H9 (cell line): ENCODE measurements at regions not wholly inside any gene's neighbourhood (a gene's known extent, or its start where the extent isn't known, plus 50 kb on each side); places are given as distances from the start of the nearest gene placed in this dataset.

Source experiments
- DNase-seq: peaks from one replicate; pipeline ENCODE4 v3.0.0-alpha.2; 2017
- H2AFZ ChIP-seq: one replicate; pipeline ENCODE4 v1.6.1; 2013; ENCODE audit warnings: mild to moderate bottlenecking, low read length, control low read depth, moderate library complexity
- H2AK5ac ChIP-seq: 2 replicates; pipeline ENCODE4 v1.6.1; 2013; ENCODE audit warnings: low read length, control low read depth, mixed read lengths; ENCODE audit not compliant: insufficient read length
- H2BK120ac ChIP-seq: one replicate; pipeline ENCODE4 v1.6.1; 2013; ENCODE audit warnings: low read depth, mild to moderate bottlenecking, low read length, control low read depth, inconsistent platforms; ENCODE audit not compliant: poor library complexity, severe bottlenecking
- H2BK12ac ChIP-seq: 2 replicates; pipeline ENCODE4 v1.6.1; 2013; ENCODE audit warnings: low read length, control low read depth, mixed read lengths, low read depth; ENCODE audit not compliant: insufficient read length
- H2BK15ac ChIP-seq: 2 replicates; pipeline ENCODE4 v1.6.1; 2013; ENCODE audit warnings: low read depth, low read length, control low read depth
- H2BK20ac ChIP-seq: one replicate; pipeline ENCODE4 v1.6.1; 2013; ENCODE audit warnings: low read depth, mild to moderate bottlenecking, low read length, control low read depth, inconsistent platforms; ENCODE audit not compliant: poor library complexity, severe bottlenecking
- H2BK5ac ChIP-seq: 2 replicates; pipeline ENCODE4 v1.6.1; 2013; ENCODE audit warnings: low read length, control low read depth, mixed read lengths; ENCODE audit not compliant: insufficient read length
- H3K14ac ChIP-seq: 2 replicates; pipeline ENCODE4 v1.6.1; 2013; ENCODE audit warnings: low read length, control low read depth; ENCODE audit not compliant: insufficient read depth
- H3K18ac ChIP-seq: 2 replicates; pipeline ENCODE4 v1.6.1; 2013; ENCODE audit warnings: low read depth, mild to moderate bottlenecking, mixed read lengths, low read length, control low read depth; ENCODE audit not compliant: insufficient read length
- H3K23ac ChIP-seq: 2 replicates; pipeline ENCODE4 v1.6.1; 2013; ENCODE audit warnings: low read length, control low read depth, mixed read lengths, low read depth; ENCODE audit not compliant: insufficient read length
- H3K23me2 ChIP-seq: 2 replicates; pipeline ENCODE4 v1.6.1; 2013; ENCODE audit warnings: low read depth, mild to moderate bottlenecking, mixed read lengths, low read length, control low read depth; ENCODE audit not compliant: insufficient read length, poor library complexity, severe bottlenecking
- H3K27ac ChIP-seq: 2 replicates; pipeline ENCODE4 v1.5.1; 2013; ENCODE audit warnings: low read length, control low read depth, mixed read lengths, low read depth; ENCODE audit not compliant: insufficient read length
- H3K27me3 ChIP-seq: 2 replicates; pipeline ENCODE4 v1.6.1; 2013; ENCODE audit warnings: low read length, control low read depth, inconsistent platforms; ENCODE audit not compliant: insufficient read depth
- H3K4ac ChIP-seq: 2 replicates; pipeline ENCODE4 v1.6.1; 2013; ENCODE audit warnings: low read depth, mild to moderate bottlenecking, control low read depth, inconsistent platforms, low read length, moderate library complexity
- H3K4me1 ChIP-seq: 2 replicates; pipeline ENCODE4 v1.6.1; 2013; ENCODE audit warnings: low read length, control low read depth, inconsistent platforms; ENCODE audit not compliant: insufficient read depth
- H3K4me2 ChIP-seq: 2 replicates; pipeline ENCODE4 v1.6.1; 2013; ENCODE audit warnings: low read length, control low read depth, mixed read lengths; ENCODE audit not compliant: insufficient read length, insufficient read depth
- H3K56ac ChIP-seq: 2 replicates; pipeline ENCODE4 v1.6.1; 2013; ENCODE audit warnings: low read depth, mild to moderate bottlenecking, mixed read lengths, low read length, control low read depth; ENCODE audit not compliant: insufficient read length
- H3K79me1 ChIP-seq: 2 replicates; pipeline ENCODE4 v1.6.1; 2013; ENCODE audit warnings: low read depth, mild to moderate bottlenecking, moderate library complexity, low read length, control low read depth, inconsistent platforms; ENCODE audit not compliant: insufficient read depth, poor library complexity, severe bottlenecking
- H3K79me2 ChIP-seq: 2 replicates; pipeline ENCODE4 v1.6.1; 2013; ENCODE audit warnings: low read length, control low read depth, inconsistent platforms; ENCODE audit not compliant: insufficient read depth
- H3K9ac ChIP-seq: 2 replicates; pipeline ENCODE4 v1.6.1; 2013; ENCODE audit warnings: low read length, control low read depth, mixed read lengths; ENCODE audit not compliant: insufficient read length; ENCODE audit errors: extremely low read depth
- H3K9me3 ChIP-seq: one replicate; pipeline ENCODE4 v1.6.1; 2013; ENCODE audit warnings: low read depth, low read length, inconsistent platforms; ENCODE audit not compliant: control insufficient read depth
- H3T11ph ChIP-seq: one replicate; pipeline ENCODE4 v1.6.1; 2013; ENCODE audit warnings: mild to moderate bottlenecking, low read length, control low read depth, inconsistent platforms
- H4K20me1 ChIP-seq: one replicate; pipeline ENCODE4 v1.6.1; 2013; ENCODE audit not compliant: control insufficient read depth, insufficient read length, insufficient read depth
- H4K5ac ChIP-seq: 2 replicates; pipeline ENCODE4 v1.6.1; 2013; ENCODE audit warnings: low read depth, mild to moderate bottlenecking, mixed read lengths, low read length, control low read depth; ENCODE audit not compliant: insufficient read length
- H4K8ac ChIP-seq: replicated peaks from 2 replicates; pipeline ENCODE4 v1.6.1; 2013; ENCODE audit warnings: low read length, control low read depth, mixed read lengths, low read depth; ENCODE audit not compliant: insufficient read length
- H4K91ac ChIP-seq: 2 replicates; pipeline ENCODE4 v1.6.1; 2013; ENCODE audit warnings: low read depth, mild to moderate bottlenecking, moderate library complexity, mixed read lengths, low read length, control low read depth; ENCODE audit not compliant: insufficient read length
- H3K27ac Mint-ChIP-seq, 3 experiments: 2 replicates in 2 of 3; 3 replicates in 1 of 3; pipeline ENCODE4 v1.8.0; 2020 to 2021; ENCODE audit warnings: mixed read lengths in 3 of 3, mild to moderate bottlenecking in 1 of 3, moderate library complexity in 1 of 3
- H3K27me3 Mint-ChIP-seq: 2 replicates; pipeline ENCODE4 v1.8.0; 2021; ENCODE audit warnings: low read depth, mild to moderate bottlenecking, moderate library complexity, mixed read lengths
- H3K36me3 Mint-ChIP-seq, 3 experiments: 2 replicates in 2 of 3; 3 replicates in 1 of 3; pipeline ENCODE4 v1.8.0; 2020 to 2021; ENCODE audit warnings: low read depth in 3 of 3, mixed read lengths in 3 of 3; ENCODE audit not compliant: insufficient read depth in 1 of 3
- H3K4me1 Mint-ChIP-seq, 2 experiments: 2 replicates each; pipeline ENCODE4 v1.8.0; 2020; ENCODE audit warnings: mixed read lengths in 2 of 2
- H3K4me3 Mint-ChIP-seq, 2 experiments: 2 replicates in 1 of 2; 3 replicates in 1 of 2; pipeline ENCODE4 v1.8.0; 2020 to 2021; ENCODE audit warnings: mild to moderate bottlenecking in 2 of 2, mixed read lengths in 2 of 2, moderate library complexity in 1 of 2
- H3K9me3 Mint-ChIP-seq, 2 experiments: 2 replicates in 1 of 2; 3 replicates in 1 of 2; pipeline ENCODE4 v1.8.0; 2020; ENCODE audit warnings: mild to moderate bottlenecking in 2 of 2, mixed read lengths in 2 of 2, moderate library complexity in 1 of 2
- WGBS: extraction: QIAGEN DNeasy Blood & Tissue Kit; methylation state at CpG from one replicate; pipeline ENCODE4 v1.1.7; 2013; ENCODE audit warnings: missing lambda C conversion rate, low lambda C conversion rate, mixed read lengths; ENCODE audit not compliant: insufficient read length; ENCODE audit errors: extremely low coverage; 5-methylcytosine and 5-hydroxymethylcytosine counted together
- TF ChIP-seq, protein P1 (sequence below): fragments of 200-600 bp; sonication (generic); conservative IDR thresholded peaks from 3 replicates; pipeline ENCODE4 v1.8.0; 2021; ENCODE audit warnings: antibody characterized with exemption, mild to moderate bottlenecking

DNA sequence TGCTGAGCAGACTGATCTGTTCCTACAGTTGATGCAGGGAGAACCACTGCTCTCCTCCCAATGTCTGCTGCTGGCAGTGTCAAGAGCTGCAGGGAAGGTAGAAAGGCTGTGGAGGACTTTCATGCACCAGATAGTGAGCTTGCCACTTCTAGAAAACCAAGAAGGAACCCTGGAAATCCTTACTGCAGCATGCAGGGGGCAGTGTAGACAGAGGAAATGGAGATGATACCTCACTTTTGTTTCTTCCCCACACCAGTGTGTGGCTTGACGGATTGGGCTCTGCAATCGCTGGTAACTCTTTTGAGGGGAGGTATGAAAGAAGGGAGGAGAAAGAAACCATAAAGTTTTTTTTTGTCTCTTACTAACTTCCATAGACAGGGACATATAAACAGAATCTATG is 480.7 kb downstream of the DMAC1 start:
- Histone ChIP-seq H3K4me1 (no peaks in the 10 kb centered on the region), H3K27ac (no peak overlapping the region), H3K4ac (no peak overlapping the region), H3K23ac (no peak overlapping the region), H3K23me2 (no peaks in the 10 kb centered on the region), H3K4me2 (no peak overlapping the region), H2BK12ac (no peak overlapping the region), H4K91ac (no peak overlapping the region), H2AK5ac (no peak overlapping the region), H3K56ac (no peak overlapping the region), H2BK5ac (no peak overlapping the region), H4K20me1 (no peaks in the 10 kb centered on the region), H2BK20ac (no peak overlapping the region), H3K79me2 (no peaks in the 10 kb centered on the region), H3K79me1 (no peaks in the 10 kb centered on the region), H3K14ac (no peak overlapping the region), H2BK120ac (no peak overlapping the region), H3K9ac (no peak overlapping the region), H3K18ac (no peak overlapping the region), H2AFZ (no peak overlapping the region), H4K8ac (no peak overlapping the region), H4K5ac (no peak overlapping the region), H3K9me3 (no peaks in the 10 kb centered on the region), H3T11ph (no peak overlapping the region), H3K27me3 (no peaks in the 10 kb centered on the region), H2BK15ac (no peak overlapping the region)
- TF ChIP-seq, protein P1, sequence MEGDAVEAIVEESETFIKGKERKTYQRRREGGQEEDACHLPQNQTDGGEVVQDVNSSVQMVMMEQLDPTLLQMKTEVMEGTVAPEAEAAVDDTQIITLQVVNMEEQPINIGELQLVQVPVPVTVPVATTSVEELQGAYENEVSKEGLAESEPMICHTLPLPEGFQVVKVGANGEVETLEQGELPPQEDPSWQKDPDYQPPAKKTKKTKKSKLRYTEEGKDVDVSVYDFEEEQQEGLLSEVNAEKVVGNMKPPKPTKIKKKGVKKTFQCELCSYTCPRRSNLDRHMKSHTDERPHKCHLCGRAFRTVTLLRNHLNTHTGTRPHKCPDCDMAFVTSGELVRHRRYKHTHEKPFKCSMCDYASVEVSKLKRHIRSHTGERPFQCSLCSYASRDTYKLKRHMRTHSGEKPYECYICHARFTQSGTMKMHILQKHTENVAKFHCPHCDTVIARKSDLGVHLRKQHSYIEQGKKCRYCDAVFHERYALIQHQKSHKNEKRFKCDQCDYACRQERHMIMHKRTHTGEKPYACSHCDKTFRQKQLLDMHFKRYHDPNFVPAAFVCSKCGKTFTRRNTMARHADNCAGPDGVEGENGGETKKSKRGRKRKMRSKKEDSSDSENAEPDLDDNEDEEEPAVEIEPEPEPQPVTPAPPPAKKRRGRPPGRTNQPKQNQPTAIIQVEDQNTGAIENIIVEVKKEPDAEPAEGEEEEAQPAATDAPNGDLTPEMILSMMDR = no peak
- DNase-seq = no peak
- no CpG with 5 or more reads among the region's 2 CpGs for WGBS
- H3K9me3 Mint-ChIP-seq = peaks cover under 1% of the 10 kb centered on the region in 2 experiments; a peak in 3 of 5 replicates
- no peaks in the 10 kb centered on the region for H3K27me3 Mint-ChIP-seq
- H3K36me3 Mint-ChIP-seq = peaks cover 0 to 1% (median 0%) of the 10 kb centered on the region in 3 experiments; a peak in 3 of 7 replicates
- no peak overlapping the region for H3K27ac Mint-ChIP-seq
- H3K4me1 Mint-ChIP-seq = peaks cover 17 to 21% of the 10 kb centered on the region in 2 experiments
- no peak overlapping the region for H3K4me3 Mint-ChIP-seq
